RWPE1 (cell line): ENCODE measurements at regions not wholly inside any gene's neighbourhood (a gene's known extent, or its start where the extent isn't known, plus 50 kb on each side); places are given as distances from the start of the nearest gene placed in this dataset.

Source experiments
- CTCF ChIA-PET: fragments of 350-600 bp; sonication (Branson Sonifier 250); formaldehyde crosslinking; extraction: SDS; loops from one replicate; lab custom pipeline; 2021; lab: Yijun Ruan, JAX
- POLR2A ChIA-PET: fragments of 400-600 bp; formaldehyde crosslinking; extraction: SDS; loops from one replicate; lab custom pipeline; 2020; ENCODE audit warnings: antibody characterized with exemption; ENCODE audit not compliant: low non-redundant PET; lab: Yijun Ruan, JAX
- DNase-seq: peaks from one replicate; pipeline ENCODE4 v3.0.0; 2012; ENCODE audit warnings: low spot score
- H3K27ac ChIP-seq: fragments of 450-650 bp; 2 replicates; pipeline ENCODE4 v1.5.1; 2017
- CTCF ChIP-seq: fragments of 450-650 bp; conservative IDR thresholded peaks from 2 replicates; pipeline ENCODE4 v1.5.1; 2017; ENCODE audit warnings: low read depth, mild to moderate bottlenecking

GRCh38 chr20:39822667-39823066, 860.5 kb downstream of the DHX35 start:
- H3K27ac ChIP-seq = no peak overlapping the region

GRCh38 chr20:39813190-39813829, 851.2 kb downstream of the DHX35 start:
- DNase-seq = no peak
- ChIA-PET POLR2A (interaction anchor here (0.5 kb wide), 1 partner anchor 842 kb away, joined by 3 read pairs; no protein-coding TSS in a partner anchor), CTCF (interaction anchor here (0.8 kb wide), 1 partner anchor 1957 kb away, joined by 4 read pairs; no protein-coding TSS in a partner anchor)
- H3K27ac ChIP-seq = no peak overlapping the region
- no peak for TF ChIP-seq CTCF

More at GRCh38 chr20:39822667-39823066, 860.5 kb downstream of the DHX35 start:
- TF ChIP-seq CTCF = no peak
- ChIA-PET POLR2A (no interaction called here), CTCF (interaction anchor here (0.8 kb wide), 1 partner anchor 77 kb away, joined by 3 read pairs; no protein-coding TSS in a partner anchor)
- DNase-seq = no peak

GRCh38 chr20:39812116-39812515, 850.0 kb downstream of the DHX35 start:
- no peak overlapping the region for H3K27ac ChIP-seq
- no peak for TF ChIP-seq CTCF
- POLR2A ChIA-PET = no interaction called here
- CTCF ChIA-PET = no interaction called here
- DNase-seq = peak; percentile 81

- CTCF ChIA-PET = interaction anchor here (0.7 kb wide), 1 partner anchor 596 kb away, joined by 5 read pairs; no protein-coding TSS in a partner anchor
- POLR2A ChIA-PET = no interaction called here
- TF ChIP-seq CTCF = no peak
- no peak overlapping the region for H3K27ac ChIP-seq
- no peak for DNase-seq
Observed at GRCh38 chr20:39810309-39810708, 848.2 kb downstream of the DHX35 start.

- CTCF ChIA-PET = interaction anchor here (0.5 to 0.9 kb wide), 2 partner anchors 21 to 921 kb away, joined by 3 read pairs; no protein-coding TSS in a partner anchor
- POLR2A ChIA-PET = no interaction called here
- no peak for DNase-seq
- no peak overlapping the region for H3K27ac ChIP-seq
- no peak for TF ChIP-seq CTCF
Observed at GRCh38 chr20:39808613-39809012, 846.5 kb downstream of the DHX35 start.

GRCh38 chr20:39800548-39800947, 838.4 kb downstream of the DHX35 start:
- ChIA-PET CTCF (no interaction called here), POLR2A (no interaction called here)
- no peak for TF ChIP-seq CTCF
- DNase-seq = peak; percentile 48
- H3K27ac ChIP-seq = no peak overlapping the region
